ENCODE measurements at regions not wholly inside any gene's neighbourhood (a gene's known extent, or its start where the extent isn't known, plus 50 kb on each side); places are given as distances from the start of the nearest gene placed in this dataset.
A peak's percentile ranks its signal among the peaks of the same experiment; 100 is the strongest.
"Not testable (repeated sequence)": the region's sequence is repeated elsewhere in the genome, so short reads cannot be mapped to it uniquely, and the experiment has no call there.

GRCh38 chr7:24436131-24436920 is 136.9 kb upstream of the PALS2 start:
- DNase-seq = no peak

- DNase-seq = no peak
Measured at GRCh38 chr7:24438232-24438631, 135.0 kb upstream of the PALS2 start.

- not testable (repeated sequence) for DNase-seq
Measured at GRCh38 chr7:24439104-24439503, 134.1 kb upstream of the PALS2 start.

GRCh38 chr7:24440892-24441291 is 132.4 kb upstream of the PALS2 start:
- DNase-seq = no peak

- DNase-seq = no peak
Measured at GRCh38 chr7:24441314-24442027, 131.8 kb upstream of the PALS2 start.

- DNase-seq = no peak
Measured at GRCh38 chr7:24442170-24442777, 131.0 kb upstream of the PALS2 start.

- no peak for DNase-seq
Measured at GRCh38 chr7:24444666-24445440, 128.4 kb upstream of the PALS2 start.

GRCh38 chr7:24448038-24448437 is 125.2 kb upstream of the PALS2 start:
- DNase-seq = no peak

GRCh38 chr7:24449416-24449815 is 123.8 kb upstream of the PALS2 start:
- not testable (repeated sequence) for DNase-seq

- no peak for DNase-seq
Measured at GRCh38 chr7:24455813-24456525, 117.3 kb upstream of the PALS2 start.

- no peak for DNase-seq
Measured at GRCh38 chr7:24456526-24457218, 116.6 kb upstream of the PALS2 start.

- DNase-seq = peak in 1 of 2 experiments; percentile 18
Measured at GRCh38 chr7:24457219-24457558, 116.1 kb upstream of the PALS2 start.

GRCh38 chr7:24462117-24462516 is 111.1 kb upstream of the PALS2 start:
- no peak for DNase-seq

- DNase-seq = no peak
Measured at GRCh38 chr7:24462984-24463383, 110.3 kb upstream of the PALS2 start.

- peak in 1 of 2 experiments; percentile 27 for DNase-seq
Measured at GRCh38 chr7:24463474-24463873, 109.8 kb upstream of the PALS2 start.

- DNase-seq = no peak
Measured at GRCh38 chr7:24464861-24465260, 108.4 kb upstream of the PALS2 start.

- DNase-seq = no peak
Measured at GRCh38 chr7:24466168-24466768, 107.0 kb upstream of the PALS2 start.

GRCh38 chr7:24469118-24469517 is 104.1 kb upstream of the PALS2 start:
- DNase-seq = no peak

GRCh38 chr7:24472093-24472492 is 101.2 kb upstream of the PALS2 start:
- DNase-seq = no peak

GRCh38 chr7:24475166-24475961 is 97.9 kb upstream of the PALS2 start:
- no peak for DNase-seq

- DNase-seq = no peak
Measured at GRCh38 chr7:24476227-24476626, 97.0 kb upstream of the PALS2 start.
